ENCODE measurements at regions not wholly inside any gene's neighbourhood (a gene's known extent, or its start where the extent isn't known, plus 50 kb on each side); places are given as distances from the start of the nearest gene placed in this dataset.

- intact Hi-C loops (cut with DNase I), result no loop called here
- Histone ChIP-seq H3K9me3 (peaks cover 0 to 5% (median 0%) of the 10 kb centered on the region in 12 donors), H3K27me3 (no peaks in the 10 kb centered on the region), H3K27ac (no peak overlapping the region), H3K4me3 (no peak overlapping the region), H3K36me3 (no peaks in the 10 kb centered on the region), H3K4me1 (no peaks in the 10 kb centered on the region)
- TF ChIP-seq CTCF (IDR thresholded peaks at IDR 0.05), result no peak
- TF ChIP-seq POLR2A (IDR thresholded peaks at IDR 0.05), result no peak
- WGBS, 4 donors, result 80 to 88% (median 86%) methylated on average over 5 of the region's 5 CpGs
- ATAC-seq (no peak), DNase-seq (no peak)
Measured at GRCh38 chr10:2053805-2054204, 316.5 kb upstream of the ADARB2 start.

GRCh38 chr10:2051108-2051507 lies 313.8 kb upstream of the ADARB2 start:
- ATAC-seq (no peak), DNase-seq (no peak)
- H3K4me1 ChIP-seq, result no peaks in the 10 kb centered on the region
- WGBS, 4 donors, result 79 to 90% (median 82%) methylated on average over 6 to 7 of the region's 7 CpGs
- intact Hi-C loops (cut with DNase I), result no loop called here
- H3K27ac ChIP-seq, result no peak overlapping the region
- no peak for TF ChIP-seq CTCF (IDR thresholded peaks at IDR 0.05)
- no peak for TF ChIP-seq POLR2A (IDR thresholded peaks at IDR 0.05)
- H3K9me3 ChIP-seq, result peaks cover 0 to 5% (median 0%) of the 10 kb centered on the region in 12 donors
- H3K36me3 ChIP-seq, result no peaks in the 10 kb centered on the region
- no peaks in the 10 kb centered on the region for H3K27me3 ChIP-seq
- H3K4me3 ChIP-seq, result no peak overlapping the region

GRCh38 chr10:2049560-2049959 lies 312.2 kb upstream of the ADARB2 start:
- TF ChIP-seq CTCF (IDR thresholded peaks at IDR 0.05) (no peak), POLR2A (IDR thresholded peaks at IDR 0.05) (no peak)

GRCh38 chr10:2048337-2048973 lies 311.1 kb upstream of the ADARB2 start:
- H3K4me1 ChIP-seq, result no peaks in the 10 kb centered on the region

More at GRCh38 chr10:2049560-2049959, 312.2 kb upstream of the ADARB2 start:
- H3K9me3 ChIP-seq, result peaks cover 0 to 5% (median 0%) of the 10 kb centered on the region in 12 donors
- intact Hi-C loops (cut with DNase I), result no loop called here
- H3K27ac ChIP-seq, result no peak overlapping the region
- no peaks in the 10 kb centered on the region for H3K36me3 ChIP-seq
- no peak overlapping the region for H3K4me3 ChIP-seq
- H3K4me1 ChIP-seq, result no peaks in the 10 kb centered on the region
- ATAC-seq (no peak), DNase-seq (no peak)
- no peaks in the 10 kb centered on the region for H3K27me3 ChIP-seq

More at GRCh38 chr10:2048337-2048973, 311.1 kb upstream of the ADARB2 start:
- H3K27ac ChIP-seq, result no peak overlapping the region
- no peak overlapping the region for H3K4me3 ChIP-seq
- TF ChIP-seq POLR2A (IDR thresholded peaks at IDR 0.05) (no peak), CTCF (IDR thresholded peaks at IDR 0.05) (no peak)
- DNase-seq (no peak), ATAC-seq (no peak)
- intact Hi-C loops (cut with DNase I), result no loop called here
- no peaks in the 10 kb centered on the region for H3K27me3 ChIP-seq
- peaks cover 0 to 5% (median 0%) of the 10 kb centered on the region in 12 donors for H3K9me3 ChIP-seq
- 45 to 53% (median 50%) methylated on average over 5 of the region's 5 CpGs for WGBS, 4 donors
- H3K36me3 ChIP-seq, result no peaks in the 10 kb centered on the region
